GM23338 (cell line): ENCODE measurements at regions not wholly inside any gene's neighbourhood (a gene's known extent, or its start where the extent isn't known, plus 50 kb on each side); places are given as distances from the start of the nearest gene placed in this dataset.

ENCODE experiments used
- ATAC-seq: fragments of 200-7000 bp; cut with Tn5 transposase; 3 replicates; pipeline ENCODE4 v1.9.1; 2020
- DNase-seq: peaks from one replicate; pipeline ENCODE4 v3.0.0-alpha.2; 2015; ENCODE audit warnings: low spot score
- H2AFZ ChIP-seq: fragments of 200-600 bp; sonication (generic); 2 replicates; pipeline ENCODE4 v1.8.0; 2016; ENCODE audit warnings: antibody characterized with exemption, mild to moderate bottlenecking, moderate library complexity
- H3F3A ChIP-seq: fragments of 200-600 bp; sonication (generic); replicated peaks from 2 replicates; pipeline ENCODE4 v1.8.0; 2017; ENCODE audit warnings: antibody characterized with exemption, mixed run types, low read depth
- H3K27ac ChIP-seq: fragments of 200-600 bp; sonication (generic); 2 replicates; pipeline ENCODE4 v1.6.1; 2016; ENCODE audit warnings: low read depth
- H3K27me3 ChIP-seq: fragments of 200-600 bp; sonication (generic); 2 replicates; pipeline ENCODE4 v1.8.0; 2016; ENCODE audit warnings: mild to moderate bottlenecking, mixed run types, moderate library complexity; ENCODE audit not compliant: insufficient read depth
- H3K36me3 ChIP-seq: fragments of 200-600 bp; sonication (generic); 2 replicates; pipeline ENCODE4 v1.8.0; 2016; ENCODE audit warnings: mild to moderate bottlenecking; ENCODE audit not compliant: insufficient read depth
- H3K4me1 ChIP-seq: fragments of 200-600 bp; sonication (generic); 2 replicates; pipeline ENCODE4 v1.8.0; 2016; ENCODE audit warnings: mild to moderate bottlenecking, moderate library complexity; ENCODE audit not compliant: insufficient read depth
- H3K4me2 ChIP-seq: fragments of 200-600 bp; sonication (generic); 2 replicates; pipeline ENCODE4 v1.7.1; 2017; ENCODE audit warnings: mixed run types
- H3K4me3 ChIP-seq: fragments of 200-600 bp; sonication (generic); 2 replicates; pipeline ENCODE4 v1.6.1; 2016; ENCODE audit warnings: mixed run types
- H3K79me2 ChIP-seq: fragments of 200-600 bp; sonication (generic); replicated peaks from 2 replicates; pipeline ENCODE4 v1.8.0; 2017; ENCODE audit warnings: mild to moderate bottlenecking; ENCODE audit not compliant: insufficient read depth
- H3K9me2 ChIP-seq: fragments of 200-600 bp; sonication (generic); 2 replicates; pipeline ENCODE4 v1.8.0; 2017; ENCODE audit not compliant: insufficient read depth
- H4K20me1 ChIP-seq: fragments of 200-600 bp; sonication (generic); replicated peaks from 2 replicates; pipeline ENCODE4 v1.8.0; 2017; ENCODE audit warnings: mild to moderate bottlenecking; ENCODE audit not compliant: insufficient read depth
- H3K27ac Mint-ChIP-seq: 2 replicates; pipeline ENCODE4 v1.8.0; 2020; ENCODE audit warnings: inconsistent platforms, mild to moderate bottlenecking, moderate library complexity, mixed read lengths
- H3K27me3 Mint-ChIP-seq: 3 replicates; pipeline ENCODE4 v1.8.0; 2022; ENCODE audit warnings: low read depth, mild to moderate bottlenecking, moderate library complexity, mixed read lengths, inconsistent platforms; ENCODE audit not compliant: insufficient read depth, poor library complexity
- H3K36me3 Mint-ChIP-seq: 3 replicates; pipeline ENCODE4 v1.8.0; 2021; ENCODE audit warnings: low read depth, mild to moderate bottlenecking, inconsistent platforms, moderate library complexity, mixed read lengths
- H3K4me1 Mint-ChIP-seq: 3 replicates; pipeline ENCODE4 v1.8.0; 2020; ENCODE audit warnings: mild to moderate bottlenecking, inconsistent platforms, mixed read lengths
- H3K4me3 Mint-ChIP-seq: 3 replicates; pipeline ENCODE4 v1.8.0; 2021; ENCODE audit warnings: moderate library complexity, mild to moderate bottlenecking, inconsistent platforms, mixed read lengths
- H3K9me3 Mint-ChIP-seq: 3 replicates; pipeline ENCODE4 v1.8.0; 2020; ENCODE audit warnings: moderate library complexity, mild to moderate bottlenecking, inconsistent platforms, mixed read lengths
- CREB1 ChIP-seq: fragments of 250-450 bp; sonication (Bioruptor Pico); IDR thresholded peaks from 2 replicates; pipeline ENCODE4 v1.5.0; 2020; ENCODE audit warnings: low read depth, mild to moderate bottlenecking, moderate library complexity
- EZH2 ChIP-seq: fragments of 200-600 bp; sonication (generic); IDR thresholded peaks from one replicate; pipeline ENCODE4 v1.8.0; 2017; ENCODE audit warnings: antibody characterized with exemption, mild to moderate bottlenecking, low read depth; ENCODE audit not compliant: unreplicated experiment
- EZH2phosphoT487 ChIP-seq: fragments of 200-600 bp; sonication (generic); IDR thresholded peaks from one replicate; pipeline ENCODE4 v1.8.1; 2018; ENCODE audit warnings: antibody characterized with exemption; ENCODE audit not compliant: unreplicated experiment
- JUNB ChIP-seq: IDR thresholded peaks from one replicate; pipeline ENCODE4 v1.6.1; 2016; ENCODE audit warnings: antibody characterized with exemption; ENCODE audit not compliant: unreplicated experiment
- POLR2AphosphoS5 ChIP-seq: IDR thresholded peaks from 2 replicates; pipeline ENCODE4 v1.6.1; 2016; ENCODE audit warnings: antibody characterized with exemption, low read depth
- STAT1 ChIP-seq: IDR thresholded peaks from one replicate; pipeline ENCODE4 v1.6.1; 2016; ENCODE audit warnings: antibody characterized with exemption; ENCODE audit not compliant: unreplicated experiment
- ZNF114 ChIP-seq: fragments of 250-450 bp; sonication (Bioruptor Pico); IDR thresholded peaks from 2 replicates; pipeline ENCODE4 v1.5.0; 2020; ENCODE audit warnings: mild to moderate bottlenecking, moderate library complexity
- ZNF331 ChIP-seq: fragments of 250-450 bp; sonication (Bioruptor Pico); IDR thresholded peaks from 2 replicates; pipeline ENCODE4 v1.5.0; 2020; ENCODE audit warnings: low read depth, mild to moderate bottlenecking, moderate library complexity
- TF ChIP-seq, protein P1 (sequence below): IDR thresholded peaks from 2 replicates; pipeline ENCODE4 v1.6.1; 2016; ENCODE audit warnings: antibody characterized with exemption
- TF ChIP-seq, protein P2 (sequence below): IDR thresholded peaks from one replicate; pipeline ENCODE4 v1.6.1; 2018; ENCODE audit warnings: antibody characterized with exemption; ENCODE audit not compliant: unreplicated experiment
- TF ChIP-seq, protein P3 (sequence below): fragments of 250-450 bp; sonication (Bioruptor Pico); IDR thresholded peaks from 2 replicates; pipeline ENCODE4 v1.5.0; 2020; ENCODE audit warnings: mild to moderate bottlenecking, moderate library complexity

DNA sequence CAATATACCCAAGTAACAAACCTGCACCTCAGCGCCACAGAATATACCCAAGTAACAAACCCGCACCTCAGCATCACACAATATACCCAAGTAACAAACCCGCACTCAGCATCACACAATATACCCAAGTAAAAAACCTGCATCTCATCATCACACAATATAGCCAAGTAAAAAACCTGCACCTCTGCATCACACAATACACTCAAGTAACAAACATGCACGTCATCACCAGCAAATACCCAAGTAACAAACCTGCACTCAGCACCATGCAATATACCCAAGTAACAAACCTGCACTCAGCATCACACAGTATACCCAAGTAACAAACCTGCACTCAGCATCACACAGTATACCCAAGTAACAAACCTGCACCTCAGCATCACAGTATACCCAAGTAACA lies 69.8 kb downstream of the UQCRFS1 start:
- H3K36me3 ChIP-seq = no peaks in the 10 kb centered on the region; the same call in 1 of the 2 replicates
- Mint-ChIP-seq H3K36me3 (peaks cover 9% of the 10 kb centered on the region; the same call in 2 of the 3 replicates), H3K4me3 (no peak overlapping the region), H3K4me1 (no peaks in the 10 kb centered on the region), H3K27ac (no peak overlapping the region), H3K9me3 (peaks cover 39% of the 10 kb centered on the region), H3K27me3 (peaks cover 4% of the 10 kb centered on the region)
- no peaks in the 10 kb centered on the region for H4K20me1 ChIP-seq
- H3K79me2 ChIP-seq = no peaks in the 10 kb centered on the region
- no peaks in the 10 kb centered on the region for H3K9me2 ChIP-seq
- no peak overlapping the region for H3K4me3 ChIP-seq
- H3F3A ChIP-seq = no peaks in the 10 kb centered on the region
- ATAC-seq (no peak), DNase-seq (no peak)
- no peaks in the 10 kb centered on the region for H3K4me1 ChIP-seq
- H2AFZ ChIP-seq = no peak overlapping the region
- no peaks in the 10 kb centered on the region for H3K27me3 ChIP-seq
- TF ChIP-seq, protein P1, sequence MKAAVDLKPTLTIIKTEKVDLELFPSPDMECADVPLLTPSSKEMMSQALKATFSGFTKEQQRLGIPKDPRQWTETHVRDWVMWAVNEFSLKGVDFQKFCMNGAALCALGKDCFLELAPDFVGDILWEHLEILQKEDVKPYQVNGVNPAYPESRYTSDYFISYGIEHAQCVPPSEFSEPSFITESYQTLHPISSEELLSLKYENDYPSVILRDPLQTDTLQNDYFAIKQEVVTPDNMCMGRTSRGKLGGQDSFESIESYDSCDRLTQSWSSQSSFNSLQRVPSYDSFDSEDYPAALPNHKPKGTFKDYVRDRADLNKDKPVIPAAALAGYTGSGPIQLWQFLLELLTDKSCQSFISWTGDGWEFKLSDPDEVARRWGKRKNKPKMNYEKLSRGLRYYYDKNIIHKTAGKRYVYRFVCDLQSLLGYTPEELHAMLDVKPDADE = no peak
- TF ChIP-seq EZH2 (no peak), ZNF114 (no peak), POLR2AphosphoS5 (no peak), STAT1 (no peak), EZH2phosphoT487 (no peak), ZNF331 (CRISPR knock-in tag) (no peak), JUNB (no peak), CREB1 (CRISPR knock-in tag) (no peak)
- TF ChIP-seq, protein P2, sequence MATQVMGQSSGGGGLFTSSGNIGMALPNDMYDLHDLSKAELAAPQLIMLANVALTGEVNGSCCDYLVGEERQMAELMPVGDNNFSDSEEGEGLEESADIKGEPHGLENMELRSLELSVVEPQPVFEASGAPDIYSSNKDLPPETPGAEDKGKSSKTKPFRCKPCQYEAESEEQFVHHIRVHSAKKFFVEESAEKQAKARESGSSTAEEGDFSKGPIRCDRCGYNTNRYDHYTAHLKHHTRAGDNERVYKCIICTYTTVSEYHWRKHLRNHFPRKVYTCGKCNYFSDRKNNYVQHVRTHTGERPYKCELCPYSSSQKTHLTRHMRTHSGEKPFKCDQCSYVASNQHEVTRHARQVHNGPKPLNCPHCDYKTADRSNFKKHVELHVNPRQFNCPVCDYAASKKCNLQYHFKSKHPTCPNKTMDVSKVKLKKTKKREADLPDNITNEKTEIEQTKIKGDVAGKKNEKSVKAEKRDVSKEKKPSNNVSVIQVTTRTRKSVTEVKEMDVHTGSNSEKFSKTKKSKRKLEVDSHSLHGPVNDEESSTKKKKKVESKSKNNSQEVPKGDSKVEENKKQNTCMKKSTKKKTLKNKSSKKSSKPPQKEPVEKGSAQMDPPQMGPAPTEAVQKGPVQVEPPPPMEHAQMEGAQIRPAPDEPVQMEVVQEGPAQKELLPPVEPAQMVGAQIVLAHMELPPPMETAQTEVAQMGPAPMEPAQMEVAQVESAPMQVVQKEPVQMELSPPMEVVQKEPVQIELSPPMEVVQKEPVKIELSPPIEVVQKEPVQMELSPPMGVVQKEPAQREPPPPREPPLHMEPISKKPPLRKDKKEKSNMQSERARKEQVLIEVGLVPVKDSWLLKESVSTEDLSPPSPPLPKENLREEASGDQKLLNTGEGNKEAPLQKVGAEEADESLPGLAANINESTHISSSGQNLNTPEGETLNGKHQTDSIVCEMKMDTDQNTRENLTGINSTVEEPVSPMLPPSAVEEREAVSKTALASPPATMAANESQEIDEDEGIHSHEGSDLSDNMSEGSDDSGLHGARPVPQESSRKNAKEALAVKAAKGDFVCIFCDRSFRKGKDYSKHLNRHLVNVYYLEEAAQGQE = no peak
- TF ChIP-seq, protein P3, sequence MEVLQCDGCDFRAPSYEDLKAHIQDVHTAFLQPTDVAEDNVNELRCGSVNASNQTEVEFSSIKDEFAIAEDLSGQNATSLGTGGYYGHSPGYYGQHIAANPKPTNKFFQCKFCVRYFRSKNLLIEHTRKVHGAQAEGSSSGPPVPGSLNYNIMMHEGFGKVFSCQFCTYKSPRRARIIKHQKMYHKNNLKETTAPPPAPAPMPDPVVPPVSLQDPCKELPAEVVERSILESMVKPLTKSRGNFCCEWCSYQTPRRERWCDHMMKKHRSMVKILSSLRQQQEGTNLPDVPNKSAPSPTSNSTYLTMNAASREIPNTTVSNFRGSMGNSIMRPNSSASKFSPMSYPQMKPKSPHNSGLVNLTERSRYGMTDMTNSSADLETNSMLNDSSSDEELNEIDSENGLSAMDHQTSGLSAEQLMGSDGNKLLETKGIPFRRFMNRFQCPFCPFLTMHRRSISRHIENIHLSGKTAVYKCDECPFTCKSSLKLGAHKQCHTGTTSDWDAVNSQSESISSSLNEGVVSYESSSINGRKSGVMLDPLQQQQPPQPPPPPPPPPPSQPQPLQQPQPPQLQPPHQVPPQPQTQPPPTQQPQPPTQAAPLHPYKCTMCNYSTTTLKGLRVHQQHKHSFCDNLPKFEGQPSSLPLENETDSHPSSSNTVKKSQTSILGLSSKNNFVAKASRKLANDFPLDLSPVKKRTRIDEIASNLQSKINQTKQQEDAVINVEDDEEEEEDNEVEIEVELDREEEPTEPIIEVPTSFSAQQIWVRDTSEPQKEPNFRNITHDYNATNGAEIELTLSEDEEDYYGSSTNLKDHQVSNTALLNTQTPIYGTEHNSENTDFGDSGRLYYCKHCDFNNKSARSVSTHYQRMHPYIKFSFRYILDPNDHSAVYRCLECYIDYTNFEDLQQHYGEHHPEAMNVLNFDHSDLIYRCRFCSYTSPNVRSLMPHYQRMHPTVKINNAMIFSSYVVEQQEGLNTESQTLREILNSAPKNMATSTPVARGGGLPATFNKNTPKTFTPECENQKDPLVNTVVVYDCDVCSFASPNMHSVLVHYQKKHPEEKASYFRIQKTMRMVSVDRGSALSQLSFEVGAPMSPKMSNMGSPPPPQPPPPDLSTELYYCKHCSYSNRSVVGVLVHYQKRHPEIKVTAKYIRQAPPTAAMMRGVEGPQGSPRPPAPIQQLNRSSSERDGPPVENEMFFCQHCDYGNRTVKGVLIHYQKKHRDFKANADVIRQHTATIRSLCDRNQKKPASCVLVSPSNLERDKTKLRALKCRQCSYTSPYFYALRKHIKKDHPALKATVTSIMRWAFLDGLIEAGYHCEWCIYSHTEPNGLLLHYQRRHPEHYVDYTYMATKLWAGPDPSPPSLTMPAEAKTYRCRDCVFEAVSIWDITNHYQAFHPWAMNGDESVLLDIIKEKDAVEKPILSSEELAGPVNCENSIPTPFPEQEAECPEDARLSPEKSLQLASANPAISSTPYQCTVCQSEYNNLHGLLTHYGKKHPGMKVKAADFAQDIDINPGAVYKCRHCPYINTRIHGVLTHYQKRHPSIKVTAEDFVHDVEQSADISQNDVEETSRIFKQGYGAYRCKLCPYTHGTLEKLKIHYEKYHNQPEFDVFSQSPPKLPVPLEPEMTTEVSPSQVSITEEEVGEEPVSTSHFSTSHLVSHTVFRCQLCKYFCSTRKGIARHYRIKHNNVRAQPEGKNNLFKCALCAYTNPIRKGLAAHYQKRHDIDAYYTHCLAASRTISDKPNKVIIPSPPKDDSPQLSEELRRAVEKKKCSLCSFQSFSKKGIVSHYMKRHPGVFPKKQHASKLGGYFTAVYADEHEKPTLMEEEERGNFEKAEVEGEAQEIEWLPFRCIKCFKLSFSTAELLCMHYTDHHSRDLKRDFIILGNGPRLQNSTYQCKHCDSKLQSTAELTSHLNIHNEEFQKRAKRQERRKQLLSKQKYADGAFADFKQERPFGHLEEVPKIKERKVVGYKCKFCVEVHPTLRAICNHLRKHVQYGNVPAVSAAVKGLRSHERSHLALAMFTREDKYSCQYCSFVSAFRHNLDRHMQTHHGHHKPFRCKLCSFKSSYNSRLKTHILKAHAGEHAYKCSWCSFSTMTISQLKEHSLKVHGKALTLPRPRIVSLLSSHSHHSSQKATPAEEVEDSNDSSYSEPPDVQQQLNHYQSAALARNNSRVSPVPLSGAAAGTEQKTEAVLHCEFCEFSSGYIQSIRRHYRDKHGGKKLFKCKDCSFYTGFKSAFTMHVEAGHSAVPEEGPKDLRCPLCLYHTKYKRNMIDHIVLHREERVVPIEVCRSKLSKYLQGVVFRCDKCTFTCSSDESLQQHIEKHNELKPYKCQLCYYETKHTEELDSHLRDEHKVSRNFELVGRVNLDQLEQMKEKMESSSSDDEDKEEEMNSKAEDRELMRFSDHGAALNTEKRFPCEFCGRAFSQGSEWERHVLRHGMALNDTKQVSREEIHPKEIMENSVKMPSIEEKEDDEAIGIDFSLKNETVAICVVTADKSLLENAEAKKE (CRISPR knock-in tag) = no peak
- H3K27ac ChIP-seq = no peak overlapping the region
- no peak overlapping the region for H3K4me2 ChIP-seq
